AG08395 (cell line): ENCODE measurements at regions not wholly inside any gene's neighbourhood (a gene's known extent, or its start where the extent isn't known, plus 50 kb on each side); places are given as distances from the start of the nearest gene placed in this dataset.

ENCODE experiments used
- DNase-seq: peaks from one replicate; pipeline ENCODE4 v3.0.0; 2012; ENCODE audit warnings: mixed read lengths, low spot score

GRCh38 chr20:22861231-22861980 is 173.7 kb upstream of the SSTR4 start:
- DNase-seq = peak; percentile 26

GRCh38 chr20:22861990-22862389 is 173.1 kb upstream of the SSTR4 start:
- no peak for DNase-seq

DNA sequence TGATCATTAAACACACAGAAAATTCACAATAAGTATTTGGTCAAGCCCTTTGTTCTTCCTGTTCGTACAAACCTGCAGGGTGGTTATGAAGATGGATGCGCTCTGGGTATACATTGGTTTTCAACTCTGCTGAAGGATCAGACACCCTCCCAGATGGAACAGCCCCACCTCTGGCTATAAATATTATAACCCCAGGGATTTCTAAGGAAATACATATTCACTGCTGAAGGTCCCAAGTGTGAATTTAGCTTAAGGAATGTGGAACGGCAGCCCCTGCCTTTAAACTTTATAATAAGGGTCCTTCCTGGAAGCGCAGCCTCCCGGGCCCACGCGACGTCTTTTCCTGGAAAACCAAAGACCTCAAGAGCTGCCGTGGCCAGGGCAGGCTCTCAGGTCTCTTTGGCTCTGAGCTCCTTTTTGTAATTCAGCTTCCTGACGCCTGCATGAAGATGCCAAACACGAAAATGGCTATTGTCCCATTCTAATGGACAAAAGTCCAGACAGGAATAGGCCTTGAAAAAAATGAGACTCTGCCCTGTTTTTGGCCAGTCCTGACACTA is 172.4 kb upstream of the SSTR4 start:
- DNase-seq = no peak

DNA sequence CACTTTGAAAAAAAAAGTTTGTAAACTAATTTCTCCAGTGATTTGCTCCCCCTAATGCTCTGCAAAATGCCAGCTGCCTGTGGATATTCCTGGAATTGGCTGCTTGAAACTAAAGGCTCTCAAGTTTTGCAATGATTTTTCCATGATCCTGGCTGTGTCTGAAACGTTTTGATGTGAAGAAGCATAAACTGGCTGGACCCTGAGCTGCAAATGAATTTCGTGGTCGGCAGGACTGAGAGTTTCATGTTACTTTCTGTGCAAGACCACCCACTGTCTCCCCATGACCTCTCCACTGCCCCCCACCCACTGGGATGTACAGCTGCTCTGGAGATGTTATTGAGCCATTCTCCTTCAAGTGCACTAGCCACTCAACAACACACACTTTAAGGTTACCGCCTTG is 171.3 kb upstream of the SSTR4 start:
- no peak for DNase-seq

- DNase-seq = no peak
These were observed 168.2 kb upstream of the SSTR4 start for GRCh38 chr20:22866812-22867341.

- no peak for DNase-seq
These were observed 156.9 kb upstream of the SSTR4 start for GRCh38 chr20:22878166-22878565.

DNA sequence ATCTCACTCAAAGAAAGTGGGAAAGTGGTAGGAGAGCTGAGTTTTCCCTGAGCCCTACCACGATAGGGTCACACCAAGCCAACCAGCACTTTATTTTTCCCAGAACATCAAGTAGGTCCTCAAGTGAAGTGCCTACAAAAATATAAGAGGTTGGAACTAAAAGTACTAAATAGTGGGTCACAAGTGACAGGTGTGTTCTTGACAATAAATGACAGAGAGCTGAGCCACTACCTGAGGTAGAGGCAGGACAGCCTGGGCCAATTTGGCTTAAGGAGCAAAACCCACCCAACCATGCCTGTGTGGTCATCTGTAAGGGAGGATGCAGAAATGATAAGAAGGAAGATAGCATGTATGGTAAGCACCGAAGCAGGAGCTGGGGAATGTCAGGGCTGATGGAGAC is 154.8 kb upstream of the SSTR4 start:
- no peak for DNase-seq

DNA sequence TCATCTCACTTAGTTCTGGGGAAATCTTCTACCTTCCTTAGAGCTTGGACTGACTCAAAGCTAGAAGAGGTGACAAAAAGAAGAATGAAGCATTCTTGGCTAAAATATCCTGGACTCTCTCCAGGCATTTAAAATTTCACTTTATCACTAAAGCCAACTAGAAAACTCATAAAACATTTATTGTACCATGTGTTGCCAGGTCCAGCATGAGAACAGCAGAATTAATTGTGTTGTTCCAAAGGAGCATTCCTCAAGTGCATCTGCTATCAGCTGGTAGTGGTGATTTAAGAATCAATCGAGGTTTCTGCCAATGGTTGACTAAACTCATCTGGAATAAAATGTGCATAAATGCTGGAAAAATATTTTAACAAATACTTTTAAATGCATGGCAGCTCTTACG is 147.3 kb upstream of the SSTR4 start:
- DNase-seq = no peak

GRCh38 chr20:22890594-22891300 is 144.4 kb upstream of the SSTR4 start:
- no peak for DNase-seq

DNA sequence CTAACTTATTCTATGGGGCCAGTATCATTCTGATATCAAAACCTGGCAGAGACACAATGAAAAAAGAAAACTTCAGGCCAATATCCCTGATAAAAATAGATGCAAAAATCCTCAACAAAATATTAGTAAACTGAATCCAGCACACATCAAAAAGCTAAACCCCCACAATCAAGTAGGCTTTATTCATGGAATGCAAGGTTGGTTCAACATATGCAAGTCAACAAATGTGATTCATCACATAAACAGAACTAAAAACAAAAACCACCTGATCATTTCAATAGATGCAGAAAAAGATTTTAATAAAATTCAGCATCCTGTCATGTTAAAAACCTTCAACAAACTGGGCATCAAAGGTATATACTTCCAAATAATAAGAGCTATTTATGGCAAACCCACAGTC is 133.9 kb upstream of the SSTR4 start:
- no peak for DNase-seq

DNA sequence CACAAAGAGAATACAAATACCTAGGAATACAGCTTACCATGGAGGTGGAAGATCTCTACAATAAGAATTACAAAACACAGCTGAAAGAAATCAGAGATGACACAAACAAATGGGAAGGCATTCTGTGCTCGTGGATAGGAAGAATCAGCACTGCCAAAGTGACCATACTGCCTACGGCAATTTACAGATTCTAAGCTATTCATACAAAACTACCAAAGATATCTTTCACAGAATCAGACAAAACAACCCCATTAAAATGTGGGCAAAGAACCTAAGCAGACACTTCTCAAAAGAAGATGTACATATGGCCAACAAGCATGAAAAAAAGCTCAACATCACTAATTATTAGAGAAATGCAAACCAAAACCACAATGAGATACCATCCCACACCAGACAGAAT is 133.2 kb upstream of the SSTR4 start:
- no peak for DNase-seq

DNA sequence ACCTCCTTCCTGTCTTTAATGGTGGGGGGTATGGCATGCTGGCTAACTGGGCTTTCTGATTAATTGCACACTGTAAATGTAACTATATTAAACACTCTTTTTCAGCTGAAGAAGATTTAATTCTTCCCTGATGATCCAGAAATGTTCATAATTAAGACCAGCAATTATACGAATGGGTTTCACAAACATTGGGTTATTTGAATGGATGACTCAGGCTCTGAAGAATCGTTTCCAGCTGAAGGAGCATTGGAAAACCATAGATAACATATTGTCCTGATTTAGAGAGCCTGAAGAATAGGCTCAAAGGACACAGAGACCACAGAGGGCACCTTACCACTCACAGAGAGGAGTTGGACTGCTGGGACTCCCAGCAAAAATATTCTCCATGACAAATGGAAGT is 130.7 kb upstream of the SSTR4 start:
- DNase-seq = peak; percentile 25

- no peak for DNase-seq
These were observed 130.2 kb upstream of the SSTR4 start for GRCh38 chr20:22904905-22905304.

DNA sequence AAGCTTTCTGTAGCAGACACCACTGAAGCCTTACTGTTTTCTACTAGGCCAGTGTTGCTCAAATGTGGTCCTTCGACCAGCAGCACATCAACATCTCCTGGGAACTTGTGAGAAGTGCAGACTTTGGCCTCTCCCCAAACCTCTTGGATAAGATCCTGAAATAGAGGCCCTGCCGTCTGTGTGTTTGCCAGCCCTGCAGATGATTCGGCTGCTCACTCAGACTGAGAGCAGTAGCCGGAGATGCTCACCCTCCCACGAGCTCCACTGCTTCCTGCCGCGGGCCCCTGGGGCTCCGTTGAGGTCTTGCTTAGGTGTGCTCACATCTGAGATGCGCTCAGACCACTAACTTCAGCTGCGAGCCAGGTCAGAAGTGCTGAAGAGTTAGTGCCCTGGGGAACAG is 129.5 kb upstream of the SSTR4 start:
- DNase-seq = peak; percentile 46

DNA sequence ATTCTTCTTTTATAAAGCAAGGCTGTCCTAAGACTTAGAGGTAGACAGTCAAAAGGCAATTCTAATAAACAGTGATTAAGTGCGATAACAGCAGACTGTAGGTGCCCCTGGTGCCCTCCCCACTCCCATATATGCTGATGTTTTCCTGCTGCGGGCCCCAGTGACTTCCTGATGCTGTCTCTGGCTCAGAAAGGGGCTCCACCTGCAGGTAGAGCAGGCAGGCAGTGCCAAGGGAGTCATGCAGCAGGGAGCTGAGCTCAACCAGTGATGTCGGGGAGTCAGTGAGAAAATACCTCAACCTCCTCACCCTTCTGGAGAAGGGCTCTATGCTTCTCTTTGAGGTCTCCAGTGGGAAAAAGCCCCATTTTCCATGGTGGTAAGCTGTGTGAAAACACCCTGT is 126.7 kb upstream of the SSTR4 start:
- DNase-seq = no peak

DNA sequence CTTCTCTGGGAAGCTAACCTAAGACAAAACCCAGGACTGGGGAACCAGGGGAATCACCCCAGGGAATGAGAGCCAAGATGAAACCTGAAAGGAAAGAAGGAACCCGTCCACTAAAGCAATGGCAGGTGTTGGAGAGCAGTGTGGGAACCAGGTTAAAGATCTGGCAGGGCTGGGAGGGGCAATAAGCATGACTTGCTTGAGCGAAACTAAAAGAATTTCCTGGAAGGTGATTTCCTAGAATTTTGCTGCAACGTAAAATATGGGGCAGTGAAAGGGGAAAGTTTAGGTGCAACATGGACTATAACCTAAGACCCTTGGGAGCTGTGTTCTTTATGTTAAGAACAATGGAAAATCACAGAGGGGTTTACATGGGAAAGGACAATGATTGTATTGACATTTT is 126.2 kb upstream of the SSTR4 start:
- DNase-seq = no peak

DNA sequence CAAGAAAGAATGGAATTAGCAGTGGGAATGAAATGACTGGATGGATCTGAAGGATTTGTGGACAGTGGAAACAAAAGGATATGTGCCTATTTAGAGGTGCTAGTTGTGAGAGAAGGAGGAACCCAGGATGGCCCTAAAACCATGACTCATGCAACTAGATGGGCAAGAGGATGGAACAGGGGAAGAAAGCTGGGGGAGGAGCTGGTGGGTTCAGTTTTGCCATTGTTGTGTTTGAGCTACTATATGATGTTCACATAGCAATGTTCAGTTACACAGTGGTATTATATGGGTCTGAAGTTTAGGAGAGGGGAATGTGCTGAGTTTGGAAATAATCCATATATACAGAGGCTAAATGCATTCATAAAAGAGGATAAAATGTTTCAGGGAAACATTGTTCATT is 125.7 kb upstream of the SSTR4 start:
- no peak for DNase-seq

- DNase-seq = no peak
These were observed 124.7 kb upstream of the SSTR4 start for GRCh38 chr20:22910287-22910852.

DNA sequence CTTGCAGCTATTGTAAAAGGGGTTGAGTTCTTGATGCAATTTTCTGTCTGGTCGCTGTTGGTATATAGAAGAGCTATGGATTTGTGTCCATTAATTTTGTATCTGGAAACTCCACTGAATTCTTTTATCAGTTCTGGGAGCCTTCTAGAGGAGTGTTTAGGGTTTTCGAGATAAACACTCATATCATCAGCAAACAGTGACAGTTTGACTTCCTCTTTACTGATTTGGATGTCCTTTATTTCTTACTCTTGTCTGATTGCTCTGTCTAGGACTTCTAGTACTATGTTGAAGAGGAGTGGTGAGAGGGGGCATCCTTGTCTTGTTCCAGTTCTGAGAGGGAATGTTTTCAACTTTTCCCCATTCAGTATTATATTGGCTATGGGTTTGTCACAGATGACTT is 120.8 kb upstream of the SSTR4 start:
- no peak for DNase-seq

DNA sequence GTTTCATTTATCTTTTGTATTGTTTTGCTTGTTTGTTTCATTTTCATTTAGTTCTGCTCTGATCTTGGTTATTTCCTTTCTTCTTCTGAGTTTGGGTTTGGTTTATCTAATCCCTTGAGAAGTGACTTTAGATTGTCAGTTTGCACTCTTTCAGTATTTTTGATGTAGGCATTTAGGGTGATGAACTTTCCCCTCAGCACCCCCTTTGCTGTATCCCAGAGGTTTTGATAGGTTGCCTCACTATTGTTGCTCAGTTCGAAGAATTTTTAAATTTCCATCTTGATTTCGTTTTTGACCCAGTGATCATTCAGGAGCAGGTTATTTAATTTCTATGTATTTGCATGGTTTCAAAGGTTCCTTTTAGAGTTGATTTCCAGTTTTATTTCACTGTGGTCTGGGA is 119.6 kb upstream of the SSTR4 start:
- no peak for DNase-seq

DNA sequence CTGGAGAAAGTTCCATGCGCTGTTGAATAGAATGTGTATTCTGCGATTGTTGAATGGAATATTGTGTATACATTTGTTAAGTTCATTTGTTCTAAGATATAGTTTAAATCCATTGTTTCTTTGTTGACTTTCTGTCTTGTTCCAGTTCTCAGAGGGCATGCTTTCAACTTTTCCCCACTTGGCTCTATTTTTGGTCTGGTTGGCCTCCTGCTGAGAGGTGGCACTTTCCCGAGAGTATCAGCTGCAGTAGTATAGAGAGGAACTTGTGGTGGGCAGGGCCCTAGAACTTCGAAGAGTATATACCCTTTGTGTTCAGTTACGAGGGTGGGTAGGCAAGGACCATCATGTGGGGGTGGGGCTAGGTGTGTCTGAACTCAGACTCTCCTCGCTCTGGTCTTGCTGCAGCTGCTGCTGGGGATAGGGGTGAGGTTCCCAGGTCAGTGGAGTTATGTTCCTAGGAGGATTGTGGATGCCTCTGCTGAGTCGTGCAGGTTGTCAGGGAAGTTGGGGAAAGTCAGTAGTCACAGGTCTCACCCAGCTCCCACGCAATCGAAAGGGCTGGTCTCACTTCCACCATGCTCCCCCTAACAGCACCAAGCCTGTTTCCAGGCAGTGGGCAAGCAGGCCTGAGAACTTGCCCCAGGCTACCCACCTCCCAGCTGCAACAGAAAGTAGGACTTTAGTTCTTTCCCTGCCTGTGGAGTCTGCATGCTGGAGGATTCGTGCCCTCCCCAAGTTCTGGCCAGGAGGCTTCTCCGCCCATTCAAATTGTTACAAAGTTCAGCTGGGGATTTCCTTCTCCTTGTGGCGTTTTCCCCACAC is 118.9 kb upstream of the SSTR4 start:
- DNase-seq = no peak
